Neural cell (in vitro differentiated cells): ENCODE measurements at regions not wholly inside any gene's neighbourhood (a gene's known extent, or its start where the extent isn't known, plus 50 kb on each side); places are given as distances from the start of the nearest gene placed in this dataset.

Source experiments
- CTCF ChIP-seq: fragments of 450-650 bp; IDR thresholded peaks from 2 replicates; pipeline ENCODE4 v1.5.1; 2014; ENCODE audit warnings: antibody characterized with exemption, mild to moderate bottlenecking, moderate library complexity; ENCODE audit not compliant: poor library complexity, severe bottlenecking
- MXI1 ChIP-seq: fragments of 450-650 bp; conservative IDR thresholded peaks from 2 replicates; pipeline ENCODE4 v1.6.1; 2014; ENCODE audit warnings: antibody characterized with exemption, mild to moderate bottlenecking; ENCODE audit not compliant: poor library complexity, severe bottlenecking
- RAD21 ChIP-seq: fragments of 450-650 bp; conservative IDR thresholded peaks from 2 replicates; pipeline ENCODE4 v1.6.1; 2014; ENCODE audit warnings: antibody characterized with exemption, mild to moderate bottlenecking, moderate library complexity
- TAF1 ChIP-seq: IDR thresholded peaks from 2 replicates; pipeline ENCODE4 v1.6.1; 2012; ENCODE audit warnings: low read depth

DNA sequence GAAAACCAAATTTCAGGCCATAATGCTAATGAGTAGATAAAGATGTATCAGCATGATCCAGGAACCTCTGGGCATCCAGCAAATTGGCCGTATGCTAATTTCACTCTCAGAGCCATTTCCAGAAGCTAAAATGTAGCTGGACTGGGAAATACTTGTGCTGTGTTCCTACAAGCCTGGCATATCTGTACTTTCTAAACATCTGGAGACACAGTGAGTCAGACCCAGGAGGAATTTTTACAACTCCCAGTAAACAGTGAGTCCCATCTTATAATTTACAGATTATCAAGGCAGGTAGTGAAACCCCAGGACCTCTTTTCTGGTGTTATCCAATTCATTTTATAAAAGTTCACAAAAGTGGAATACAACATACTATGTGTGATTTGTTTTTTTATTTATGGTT lies 683.0 kb upstream of the ADGRB3 start:
- no peak for TF ChIP-seq CTCF
- TF ChIP-seq MXI1 = no peak
- no peak for TF ChIP-seq RAD21
- no peak for TF ChIP-seq TAF1
